ENCODE measurements at regions not wholly inside any gene's neighbourhood (a gene's known extent, or its start where the extent isn't known, plus 50 kb on each side); places are given as distances from the start of the nearest gene placed in this dataset.

DNA sequence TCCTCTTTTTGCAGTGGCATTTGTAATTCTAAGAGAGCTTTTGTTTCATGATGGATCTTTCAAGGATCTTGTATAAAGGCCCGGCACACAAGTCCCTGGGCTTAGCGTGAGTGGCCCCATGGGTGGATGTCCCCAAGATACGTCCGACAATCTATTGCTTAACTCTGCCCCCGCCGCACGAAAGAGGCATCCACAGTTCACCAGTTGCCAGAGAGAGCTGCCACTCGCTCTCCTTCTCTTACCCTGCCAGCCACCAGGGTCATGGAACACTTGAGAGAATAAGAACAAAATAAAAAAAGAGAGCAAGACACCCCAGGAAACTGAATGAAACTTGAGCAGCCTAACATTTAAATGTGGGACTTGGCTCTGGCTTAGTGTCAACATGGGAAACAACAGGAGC is 92.3 kb downstream of the CTAGE1 start:
- TF ChIP-seq, protein P1, sequence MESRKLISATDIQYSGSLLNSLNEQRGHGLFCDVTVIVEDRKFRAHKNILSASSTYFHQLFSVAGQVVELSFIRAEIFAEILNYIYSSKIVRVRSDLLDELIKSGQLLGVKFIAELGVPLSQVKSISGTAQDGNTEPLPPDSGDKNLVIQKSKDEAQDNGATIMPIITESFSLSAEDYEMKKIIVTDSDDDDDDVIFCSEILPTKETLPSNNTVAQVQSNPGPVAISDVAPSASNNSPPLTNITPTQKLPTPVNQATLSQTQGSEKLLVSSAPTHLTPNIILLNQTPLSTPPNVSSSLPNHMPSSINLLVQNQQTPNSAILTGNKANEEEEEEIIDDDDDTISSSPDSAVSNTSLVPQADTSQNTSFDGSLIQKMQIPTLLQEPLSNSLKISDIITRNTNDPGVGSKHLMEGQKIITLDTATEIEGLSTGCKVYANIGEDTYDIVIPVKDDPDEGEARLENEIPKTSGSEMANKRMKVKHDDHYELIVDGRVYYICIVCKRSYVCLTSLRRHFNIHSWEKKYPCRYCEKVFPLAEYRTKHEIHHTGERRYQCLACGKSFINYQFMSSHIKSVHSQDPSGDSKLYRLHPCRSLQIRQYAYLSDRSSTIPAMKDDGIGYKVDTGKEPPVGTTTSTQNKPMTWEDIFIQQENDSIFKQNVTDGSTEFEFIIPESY (IDR thresholded peaks at IDR 0.05; ENCODE audit: borderline replicate concordance, low read depth) = no peak
- TF ChIP-seq, protein P2, sequence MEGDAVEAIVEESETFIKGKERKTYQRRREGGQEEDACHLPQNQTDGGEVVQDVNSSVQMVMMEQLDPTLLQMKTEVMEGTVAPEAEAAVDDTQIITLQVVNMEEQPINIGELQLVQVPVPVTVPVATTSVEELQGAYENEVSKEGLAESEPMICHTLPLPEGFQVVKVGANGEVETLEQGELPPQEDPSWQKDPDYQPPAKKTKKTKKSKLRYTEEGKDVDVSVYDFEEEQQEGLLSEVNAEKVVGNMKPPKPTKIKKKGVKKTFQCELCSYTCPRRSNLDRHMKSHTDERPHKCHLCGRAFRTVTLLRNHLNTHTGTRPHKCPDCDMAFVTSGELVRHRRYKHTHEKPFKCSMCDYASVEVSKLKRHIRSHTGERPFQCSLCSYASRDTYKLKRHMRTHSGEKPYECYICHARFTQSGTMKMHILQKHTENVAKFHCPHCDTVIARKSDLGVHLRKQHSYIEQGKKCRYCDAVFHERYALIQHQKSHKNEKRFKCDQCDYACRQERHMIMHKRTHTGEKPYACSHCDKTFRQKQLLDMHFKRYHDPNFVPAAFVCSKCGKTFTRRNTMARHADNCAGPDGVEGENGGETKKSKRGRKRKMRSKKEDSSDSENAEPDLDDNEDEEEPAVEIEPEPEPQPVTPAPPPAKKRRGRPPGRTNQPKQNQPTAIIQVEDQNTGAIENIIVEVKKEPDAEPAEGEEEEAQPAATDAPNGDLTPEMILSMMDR (IDR thresholded peaks at IDR 0.05) = no peak
- TF ChIP-seq, protein P3, sequence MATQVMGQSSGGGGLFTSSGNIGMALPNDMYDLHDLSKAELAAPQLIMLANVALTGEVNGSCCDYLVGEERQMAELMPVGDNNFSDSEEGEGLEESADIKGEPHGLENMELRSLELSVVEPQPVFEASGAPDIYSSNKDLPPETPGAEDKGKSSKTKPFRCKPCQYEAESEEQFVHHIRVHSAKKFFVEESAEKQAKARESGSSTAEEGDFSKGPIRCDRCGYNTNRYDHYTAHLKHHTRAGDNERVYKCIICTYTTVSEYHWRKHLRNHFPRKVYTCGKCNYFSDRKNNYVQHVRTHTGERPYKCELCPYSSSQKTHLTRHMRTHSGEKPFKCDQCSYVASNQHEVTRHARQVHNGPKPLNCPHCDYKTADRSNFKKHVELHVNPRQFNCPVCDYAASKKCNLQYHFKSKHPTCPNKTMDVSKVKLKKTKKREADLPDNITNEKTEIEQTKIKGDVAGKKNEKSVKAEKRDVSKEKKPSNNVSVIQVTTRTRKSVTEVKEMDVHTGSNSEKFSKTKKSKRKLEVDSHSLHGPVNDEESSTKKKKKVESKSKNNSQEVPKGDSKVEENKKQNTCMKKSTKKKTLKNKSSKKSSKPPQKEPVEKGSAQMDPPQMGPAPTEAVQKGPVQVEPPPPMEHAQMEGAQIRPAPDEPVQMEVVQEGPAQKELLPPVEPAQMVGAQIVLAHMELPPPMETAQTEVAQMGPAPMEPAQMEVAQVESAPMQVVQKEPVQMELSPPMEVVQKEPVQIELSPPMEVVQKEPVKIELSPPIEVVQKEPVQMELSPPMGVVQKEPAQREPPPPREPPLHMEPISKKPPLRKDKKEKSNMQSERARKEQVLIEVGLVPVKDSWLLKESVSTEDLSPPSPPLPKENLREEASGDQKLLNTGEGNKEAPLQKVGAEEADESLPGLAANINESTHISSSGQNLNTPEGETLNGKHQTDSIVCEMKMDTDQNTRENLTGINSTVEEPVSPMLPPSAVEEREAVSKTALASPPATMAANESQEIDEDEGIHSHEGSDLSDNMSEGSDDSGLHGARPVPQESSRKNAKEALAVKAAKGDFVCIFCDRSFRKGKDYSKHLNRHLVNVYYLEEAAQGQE (IDR thresholded peaks at IDR 0.05; ENCODE audit: low read depth, low read length) = no peak
- no peak for TF ChIP-seq RAD21 (IDR thresholded peaks at IDR 0.05; ENCODE audit: low read length)

All from SK-N-SH (cell line).